Renal cortex interstitium (tissue), 11 donors: ENCODE measurements at regions not wholly inside any gene's neighbourhood (a gene's known extent, or its start where the extent isn't known, plus 50 kb on each side); places are given as distances from the start of the nearest gene placed in this dataset.
"Not testable (repeated sequence)": the region's sequence is repeated elsewhere in the genome, so short reads cannot be mapped to it uniquely, and the experiment has no call there.

Source experiments
- DNase-seq, 11 donors: peaks; one replicate each; pipeline ENCODE4 v3.0.0-alpha.2; 2013; ENCODE audit warnings: low read depth in 9 of 11, low spot score in 4 of 11; ENCODE audit errors: extremely low read depth in 1 of 11

GRCh38 chr6:68252632-68253031, 382.4 kb upstream of the ADGRB3 start:
- no peak for DNase-seq

- DNase-seq, result no peak
Observed at GRCh38 chr6:68247782-68248181, 387.3 kb upstream of the ADGRB3 start.

GRCh38 chr6:68240726-68241125, 394.4 kb upstream of the ADGRB3 start:
- DNase-seq, result no peak

- no peak for DNase-seq
Observed at GRCh38 chr6:68239034-68239433, 396.0 kb upstream of the ADGRB3 start.

GRCh38 chr6:68238097-68238601, 396.9 kb upstream of the ADGRB3 start:
- no peak for DNase-seq

- DNase-seq, result no peak
Observed at GRCh38 chr6:68237205-68237604, 397.9 kb upstream of the ADGRB3 start.

- DNase-seq, result no peak
Observed at GRCh38 chr6:68235326-68235784, 399.7 kb upstream of the ADGRB3 start.

- DNase-seq, result no peak
Observed at GRCh38 chr6:68233623-68234022, 401.5 kb upstream of the ADGRB3 start.

GRCh38 chr6:68229566-68229965, 405.5 kb upstream of the ADGRB3 start:
- no peak for DNase-seq

GRCh38 chr6:68226460-68226859, 408.6 kb upstream of the ADGRB3 start:
- DNase-seq, result peak in 4 of 11 donors; percentile 1 to 3 (median 1)

GRCh38 chr6:68225729-68226128, 409.4 kb upstream of the ADGRB3 start:
- DNase-seq, result no peak

GRCh38 chr6:68211242-68211795, 423.8 kb upstream of the ADGRB3 start:
- no peak for DNase-seq

- not testable (repeated sequence) for DNase-seq
Observed at GRCh38 chr6:68207612-68208011, 427.5 kb upstream of the ADGRB3 start.

GRCh38 chr6:68200929-68201328, 434.2 kb upstream of the ADGRB3 start:
- no peak for DNase-seq

GRCh38 chr6:68197356-68197755, 437.7 kb upstream of the ADGRB3 start:
- DNase-seq, result no peak

- no peak for DNase-seq
Observed at GRCh38 chr6:68196645-68197044, 438.4 kb upstream of the ADGRB3 start.

- DNase-seq, result not testable (repeated sequence)
Observed at GRCh38 chr6:68195753-68196152, 439.3 kb upstream of the ADGRB3 start.

- no peak for DNase-seq
Observed at GRCh38 chr6:68194846-68195478, 440.1 kb upstream of the ADGRB3 start.

- no peak for DNase-seq
Observed at GRCh38 chr6:68192988-68193387, 442.1 kb upstream of the ADGRB3 start.

- DNase-seq, result no peak
Observed at GRCh38 chr6:68189217-68189815, 445.8 kb upstream of the ADGRB3 start.

GRCh38 chr6:68186870-68187269, 448.2 kb upstream of the ADGRB3 start:
- DNase-seq, result no peak
